ENCODE measurements at regions not wholly inside any gene's neighbourhood (a gene's known extent, or its start where the extent isn't known, plus 50 kb on each side); places are given as distances from the start of the nearest gene placed in this dataset.
"Not testable (repeated sequence)": the region's sequence is repeated elsewhere in the genome, so short reads cannot be mapped to it uniquely, and the experiment has no call there.

- DNase-seq (ENCODE audit: low spot score), result no peak
These were observed 220.9 kb upstream of the KCNK2 start for GRCh38 chr1:214861615-214862014.

- no peak for DNase-seq (ENCODE audit: low spot score)
These were observed 220.1 kb upstream of the KCNK2 start for GRCh38 chr1:214862421-214862820.

- no peak for DNase-seq (ENCODE audit: low spot score)
These were observed 217.4 kb upstream of the KCNK2 start for GRCh38 chr1:214864896-214865688.

GRCh38 chr1:214870426-214870825 lies 212.1 kb upstream of the KCNK2 start:
- DNase-seq (ENCODE audit: low spot score), result not testable (repeated sequence)

GRCh38 chr1:214880956-214881355 lies 201.6 kb upstream of the KCNK2 start:
- DNase-seq (ENCODE audit: low spot score), result no peak

- no peak for DNase-seq (ENCODE audit: low spot score)
These were observed 199.9 kb upstream of the KCNK2 start for GRCh38 chr1:214882616-214883015.

GRCh38 chr1:214895011-214895600 lies 187.4 kb upstream of the KCNK2 start:
- DNase-seq (ENCODE audit: low spot score), result no peak

- no peak for DNase-seq (ENCODE audit: low spot score)
These were observed 185.6 kb upstream of the KCNK2 start for GRCh38 chr1:214896921-214897320.

GRCh38 chr1:214897581-214897980 lies 185.0 kb upstream of the KCNK2 start:
- no peak for DNase-seq (ENCODE audit: low spot score)

- DNase-seq (ENCODE audit: low spot score), result no peak
These were observed 184.4 kb upstream of the KCNK2 start for GRCh38 chr1:214898161-214898560.

- DNase-seq (ENCODE audit: low spot score), result no peak
These were observed 183.8 kb upstream of the KCNK2 start for GRCh38 chr1:214898718-214899117.

- no peak for DNase-seq (ENCODE audit: low spot score)
These were observed 182.6 kb upstream of the KCNK2 start for GRCh38 chr1:214899908-214900460.

- no peak for DNase-seq (ENCODE audit: low spot score)
These were observed 181.9 kb upstream of the KCNK2 start for GRCh38 chr1:214900590-214900989.

GRCh38 chr1:214901718-214902117 lies 180.8 kb upstream of the KCNK2 start:
- no peak for DNase-seq (ENCODE audit: low spot score)

- no peak for DNase-seq (ENCODE audit: low spot score)
These were observed 179.8 kb upstream of the KCNK2 start for GRCh38 chr1:214902636-214903320.

GRCh38 chr1:214912127-214912526 lies 170.4 kb upstream of the KCNK2 start:
- DNase-seq (ENCODE audit: low spot score), result no peak

- DNase-seq (ENCODE audit: low spot score), result no peak
These were observed 168.6 kb upstream of the KCNK2 start for GRCh38 chr1:214913966-214914365.

GRCh38 chr1:214917081-214917635 lies 165.4 kb upstream of the KCNK2 start:
- no peak for DNase-seq (ENCODE audit: low spot score)

GRCh38 chr1:214918745-214919144 lies 163.8 kb upstream of the KCNK2 start:
- no peak for DNase-seq (ENCODE audit: low spot score)

GRCh38 chr1:214920337-214920736 lies 162.2 kb upstream of the KCNK2 start:
- no peak for DNase-seq (ENCODE audit: low spot score)

- no peak for DNase-seq (ENCODE audit: low spot score)
These were observed 159.1 kb upstream of the KCNK2 start for GRCh38 chr1:214923278-214923915.

GRCh38 chr1:214927796-214928195 lies 154.7 kb upstream of the KCNK2 start:
- DNase-seq (ENCODE audit: low spot score), result no peak
